ENCODE measurements at regions not wholly inside any gene's neighbourhood (a gene's known extent, or its start where the extent isn't known, plus 50 kb on each side); places are given as distances from the start of the nearest gene placed in this dataset.

GRCh38 chr12:27907766-27908165 is 64.8 kb downstream of the PTHLH start:
- Histone ChIP-seq H3K4me3 (no peak overlapping the region), H3K27me3 (no peaks in the 10 kb centered on the region), H3K27ac (no peak overlapping the region), H3K9me3 (no peaks in the 10 kb centered on the region), H3K36me3 (no peaks in the 10 kb centered on the region), H3K4me1 (no peaks in the 10 kb centered on the region)
- TF ChIP-seq EP300 (IDR thresholded peaks at IDR 0.05), result no peak
- no peak for TF ChIP-seq CTCF (IDR thresholded peaks at IDR 0.05)
- no peak for TF ChIP-seq POLR2A (IDR thresholded peaks at IDR 0.05)
- TF ChIP-seq POLR2AphosphoS5 (IDR thresholded peaks at IDR 0.05), result no peak
- intact Hi-C loops (cut with DNase I; ENCODE audit: low total_unique reads), result no loop called here
- WGBS, 5 donors, result 92 to 100% (median 94%) methylated on average over 1 of the region's 1 CpG
- no peak for DNase-seq

GRCh38 chr12:27906658-27907473 is 65.7 kb downstream of the PTHLH start:
- TF ChIP-seq EP300 (IDR thresholded peaks at IDR 0.05) (no peak), CTCF (IDR thresholded peaks at IDR 0.05) (no peak), POLR2AphosphoS5 (IDR thresholded peaks at IDR 0.05) (no peak), POLR2A (IDR thresholded peaks at IDR 0.05) (no peak)
- intact Hi-C loops (cut with DNase I; ENCODE audit: low total_unique reads), result no loop called here
- Histone ChIP-seq H3K4me1 (no peaks in the 10 kb centered on the region), H3K27ac (peak overlapping the region in 1 of 5 donors; percentile 16), H3K9me3 (no peaks in the 10 kb centered on the region), H3K4me3 (no peak overlapping the region), H3K27me3 (no peaks in the 10 kb centered on the region), H3K36me3 (no peaks in the 10 kb centered on the region)
- DNase-seq, result no peak
- WGBS, 5 donors, result 85 to 91% (median 89%) methylated on average over 3 of the region's 3 CpGs

- Histone ChIP-seq H3K9me3 (no peaks in the 10 kb centered on the region), H3K27ac (peak overlapping the region in 1 of 5 donors; percentile 16), H3K4me1 (no peaks in the 10 kb centered on the region), H3K27me3 (no peaks in the 10 kb centered on the region), H3K36me3 (no peaks in the 10 kb centered on the region), H3K4me3 (no peak overlapping the region)
- intact Hi-C loops (cut with DNase I; ENCODE audit: low total_unique reads), result no loop called here
- 72 to 90% (median 79%) methylated on average over 3 of the region's 3 CpGs for WGBS, 5 donors
- TF ChIP-seq POLR2A (IDR thresholded peaks at IDR 0.05) (no peak), EP300 (IDR thresholded peaks at IDR 0.05) (no peak), POLR2AphosphoS5 (IDR thresholded peaks at IDR 0.05) (no peak), CTCF (IDR thresholded peaks at IDR 0.05) (no peak)
- no peak for DNase-seq
These were observed 66.4 kb downstream of the PTHLH start for GRCh38 chr12:27906127-27906500.

GRCh38 chr12:27905285-27906126 is 67.0 kb downstream of the PTHLH start:
- no peaks in the 10 kb centered on the region for H3K4me1 ChIP-seq
- no peak for TF ChIP-seq CTCF (IDR thresholded peaks at IDR 0.05)
- no peak for TF ChIP-seq POLR2AphosphoS5 (IDR thresholded peaks at IDR 0.05)
- TF ChIP-seq EP300 (IDR thresholded peaks at IDR 0.05), result no peak
- TF ChIP-seq POLR2A (IDR thresholded peaks at IDR 0.05), result no peak
- 77 to 86% (median 83%) methylated on average over 6 of the region's 6 CpGs for WGBS, 5 donors
- H3K4me3 ChIP-seq, result no peak overlapping the region
- no peak overlapping the region for H3K27ac ChIP-seq
- intact Hi-C loops (cut with DNase I; ENCODE audit: low total_unique reads), result no loop called here
- no peaks in the 10 kb centered on the region for H3K36me3 ChIP-seq
- no peak for DNase-seq
- no peaks in the 10 kb centered on the region for H3K9me3 ChIP-seq
- H3K27me3 ChIP-seq, result no peaks in the 10 kb centered on the region
